ENCODE measurements at regions not wholly inside any gene's neighbourhood (a gene's known extent, or its start where the extent isn't known, plus 50 kb on each side); places are given as distances from the start of the nearest gene placed in this dataset.

DNA sequence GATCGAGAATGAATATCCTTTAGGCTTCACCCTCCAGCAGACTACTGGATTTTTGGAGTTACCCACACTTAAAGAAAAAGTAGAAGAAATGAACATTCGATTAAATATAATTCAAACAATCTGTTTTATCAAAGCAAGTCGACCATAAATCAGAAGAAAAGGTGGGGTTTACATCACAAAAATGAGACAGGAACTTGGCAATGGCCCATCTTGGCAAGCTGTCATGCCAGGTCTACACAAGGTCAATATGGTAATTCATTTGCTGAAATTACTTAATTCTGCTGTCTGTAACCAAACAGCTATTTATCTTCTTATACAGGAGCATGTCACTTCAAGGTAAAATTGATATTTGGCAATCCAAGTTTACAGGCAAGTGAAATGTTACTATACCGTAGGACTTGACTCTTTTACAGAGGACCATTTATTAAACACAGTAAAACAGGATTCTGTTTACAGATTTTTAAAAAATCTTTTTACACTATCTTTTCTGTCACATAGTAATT lies 640.6 kb upstream of the NRP1 start:
- TF ChIP-seq, protein P1, sequence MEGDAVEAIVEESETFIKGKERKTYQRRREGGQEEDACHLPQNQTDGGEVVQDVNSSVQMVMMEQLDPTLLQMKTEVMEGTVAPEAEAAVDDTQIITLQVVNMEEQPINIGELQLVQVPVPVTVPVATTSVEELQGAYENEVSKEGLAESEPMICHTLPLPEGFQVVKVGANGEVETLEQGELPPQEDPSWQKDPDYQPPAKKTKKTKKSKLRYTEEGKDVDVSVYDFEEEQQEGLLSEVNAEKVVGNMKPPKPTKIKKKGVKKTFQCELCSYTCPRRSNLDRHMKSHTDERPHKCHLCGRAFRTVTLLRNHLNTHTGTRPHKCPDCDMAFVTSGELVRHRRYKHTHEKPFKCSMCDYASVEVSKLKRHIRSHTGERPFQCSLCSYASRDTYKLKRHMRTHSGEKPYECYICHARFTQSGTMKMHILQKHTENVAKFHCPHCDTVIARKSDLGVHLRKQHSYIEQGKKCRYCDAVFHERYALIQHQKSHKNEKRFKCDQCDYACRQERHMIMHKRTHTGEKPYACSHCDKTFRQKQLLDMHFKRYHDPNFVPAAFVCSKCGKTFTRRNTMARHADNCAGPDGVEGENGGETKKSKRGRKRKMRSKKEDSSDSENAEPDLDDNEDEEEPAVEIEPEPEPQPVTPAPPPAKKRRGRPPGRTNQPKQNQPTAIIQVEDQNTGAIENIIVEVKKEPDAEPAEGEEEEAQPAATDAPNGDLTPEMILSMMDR (conservative IDR thresholded peaks at IDR 0.05; ENCODE audit: low read depth, low read length): no peak
- no peak for TF ChIP-seq EZH2 (IDR thresholded peaks at IDR 0.05; ENCODE audit: borderline replicate concordance, low read depth, low read length, poor library complexity, severe bottlenecking)
